DND-41 (cell line): ENCODE measurements at regions not wholly inside any gene's neighbourhood (a gene's known extent, or its start where the extent isn't known, plus 50 kb on each side); places are given as distances from the start of the nearest gene placed in this dataset.
"Not testable (repeated sequence)": the region's sequence is repeated elsewhere in the genome, so short reads cannot be mapped to it uniquely, and the experiment has no call there.

Experiments used
- EZH2 ChIP-seq: IDR thresholded peaks from 3 replicates; pipeline ENCODE4 v1.6.1; 2012; ENCODE audit warnings: borderline replicate concordance, low read depth, mild to moderate bottlenecking, moderate library complexity, low read length, inconsistent platforms; ENCODE audit not compliant: severe bottlenecking
- TF ChIP-seq, protein P1 (sequence below): IDR thresholded peaks from 2 replicates; pipeline ENCODE4 v1.5.1; 2012; ENCODE audit warnings: borderline replicate concordance, low read length, moderate library complexity, mild to moderate bottlenecking; ENCODE audit not compliant: poor library complexity, severe bottlenecking; ENCODE audit errors: extremely low read depth

DNA sequence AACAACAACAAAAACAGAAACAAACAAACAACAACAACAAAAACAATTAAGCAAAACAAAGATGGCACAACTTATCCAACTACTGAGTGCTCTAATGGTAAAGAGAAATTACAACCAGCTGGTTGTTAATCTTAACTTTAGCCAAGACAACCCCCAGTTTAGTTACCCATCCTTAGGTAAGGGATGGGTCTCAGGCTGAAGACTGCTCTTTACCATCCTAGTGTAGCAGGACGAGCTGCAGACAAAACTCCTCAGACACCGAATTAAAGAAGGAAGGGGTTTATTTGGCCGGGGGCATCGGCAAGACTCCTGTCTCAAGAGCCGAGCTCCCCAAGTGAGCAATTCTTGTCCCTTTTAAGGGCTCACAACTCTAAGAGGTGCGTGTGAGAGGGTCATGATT is 65.6 kb upstream of the PTPN20 start:
- TF ChIP-seq, protein P1, sequence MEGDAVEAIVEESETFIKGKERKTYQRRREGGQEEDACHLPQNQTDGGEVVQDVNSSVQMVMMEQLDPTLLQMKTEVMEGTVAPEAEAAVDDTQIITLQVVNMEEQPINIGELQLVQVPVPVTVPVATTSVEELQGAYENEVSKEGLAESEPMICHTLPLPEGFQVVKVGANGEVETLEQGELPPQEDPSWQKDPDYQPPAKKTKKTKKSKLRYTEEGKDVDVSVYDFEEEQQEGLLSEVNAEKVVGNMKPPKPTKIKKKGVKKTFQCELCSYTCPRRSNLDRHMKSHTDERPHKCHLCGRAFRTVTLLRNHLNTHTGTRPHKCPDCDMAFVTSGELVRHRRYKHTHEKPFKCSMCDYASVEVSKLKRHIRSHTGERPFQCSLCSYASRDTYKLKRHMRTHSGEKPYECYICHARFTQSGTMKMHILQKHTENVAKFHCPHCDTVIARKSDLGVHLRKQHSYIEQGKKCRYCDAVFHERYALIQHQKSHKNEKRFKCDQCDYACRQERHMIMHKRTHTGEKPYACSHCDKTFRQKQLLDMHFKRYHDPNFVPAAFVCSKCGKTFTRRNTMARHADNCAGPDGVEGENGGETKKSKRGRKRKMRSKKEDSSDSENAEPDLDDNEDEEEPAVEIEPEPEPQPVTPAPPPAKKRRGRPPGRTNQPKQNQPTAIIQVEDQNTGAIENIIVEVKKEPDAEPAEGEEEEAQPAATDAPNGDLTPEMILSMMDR = not testable (repeated sequence)
- TF ChIP-seq EZH2 = not testable (repeated sequence)
